ENCODE measurements at regions not wholly inside any gene's neighbourhood (a gene's known extent, or its start where the extent isn't known, plus 50 kb on each side); places are given as distances from the start of the nearest gene placed in this dataset.

DNA sequence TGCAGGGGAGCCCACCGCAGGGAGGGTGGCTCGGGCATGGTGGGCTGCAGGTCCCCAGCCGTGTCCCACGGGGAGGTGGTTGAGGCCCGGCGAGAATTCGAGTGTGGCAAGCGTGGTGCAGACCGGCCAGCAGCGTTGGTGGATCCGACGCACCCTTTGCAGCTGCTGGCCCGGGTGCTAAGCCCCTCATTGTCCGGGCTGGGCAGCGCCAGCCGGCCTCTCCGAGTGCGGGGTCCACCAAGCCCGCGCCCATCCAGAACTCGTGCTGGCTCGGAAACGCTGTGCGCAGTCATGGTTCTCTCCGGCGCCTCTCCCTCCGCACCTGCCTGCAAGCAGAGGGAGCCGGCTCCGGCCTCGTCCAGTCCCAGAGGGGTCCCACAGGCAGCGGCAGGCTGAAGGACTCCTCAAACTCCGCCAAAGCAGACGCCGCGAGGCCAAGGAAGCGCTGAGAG, 177.0 kb upstream of the SLC35G4 start:
- Histone ChIP-seq H3K79me2 (ENCODE audit: insufficient read depth, low read length) (no peaks in the 10 kb centered on the region), H3K4me2 (ENCODE audit: low read length) (no peak overlapping the region), H3K4me1 (ENCODE audit: control insufficient read depth in 1 of 2, insufficient read depth in 2 of 2, low read length in 2 of 2) (no peaks in the 10 kb centered on the region), H2AFZ (ENCODE audit: low read depth, low read length, poor library complexity, severe bottlenecking) (no peak overlapping the region), H3K36me3 (ENCODE audit: control insufficient read depth in 1 of 2, insufficient read depth in 2 of 2, low read length in 2 of 2) (no peaks in the 10 kb centered on the region), H4K20me1 (ENCODE audit: insufficient read depth) (no peaks in the 10 kb centered on the region), H3K9ac (ENCODE audit: low read length) (no peak overlapping the region), H3K4me3 (replicated peaks in 1 of 2; ENCODE audit: low read depth in 1 of 2, low read length in 2 of 2) (no peak overlapping the region), H3K9me3 (ENCODE audit: control insufficient read depth in 1 of 2, insufficient read depth in 1 of 2, low read depth in 1 of 2, low read length in 2 of 2) (no peaks in the 10 kb centered on the region), H3K27ac (ENCODE audit: low read depth, low read length) (no peak overlapping the region), H3K27me3 (ENCODE audit: insufficient read depth, low read length) (0 out of 2 replicates have a peak, but pooled peaks cover 6% of the 10 kb centered on the region), H3K9me2 (ENCODE audit: insufficient read depth) (no peaks in the 10 kb centered on the region)
- ChIA-PET POLR2A (no interaction called here), RAD21 (ENCODE audit: low non-redundant PET in 1 of 2, low total read pairs in 2 of 2, uncharacterized antibody in 2 of 2, unreplicated experiment in 2 of 2) (no interaction called here), CTCF (no interaction called here)
- intact Hi-C loops (cut with micrococcal nuclease): no loop called here
- no TSS peak for BruUV-seq (replicated peaks)
- DNase-seq (ENCODE audit: low read depth, low spot score): no peak
- TF ChIP-seq POLR2AphosphoS5 (IDR thresholded peaks at IDR 0.05; ENCODE audit: low read depth, low read length) (no peak), RAD21 (IDR thresholded peaks at IDR 0.05; ENCODE audit: low read depth) (no peak), ZFX (IDR thresholded peaks at IDR 0.05) (no peak), EZH2phosphoT487 (IDR thresholded peaks at IDR 0.05; ENCODE audit: borderline replicate concordance) (no peak), TCF7L2 (IDR thresholded peaks at IDR 0.05; ENCODE audit: borderline replicate concordance, extremely low read depth, insufficient read depth, insufficient read length) (no peak), CEBPB (IDR thresholded peaks at IDR 0.05; ENCODE audit: low read depth) (no peak), SIN3A (IDR thresholded peaks at IDR 0.05; ENCODE audit: low read depth) (no peak), FOSL1 (IDR thresholded peaks at IDR 0.05; ENCODE audit: low read depth) (no peak), SP1 (IDR thresholded peaks at IDR 0.05; ENCODE audit: low read depth) (no peak), EZH2 (IDR thresholded peaks at IDR 0.05) (no peak)
- TF ChIP-seq, protein P1, sequence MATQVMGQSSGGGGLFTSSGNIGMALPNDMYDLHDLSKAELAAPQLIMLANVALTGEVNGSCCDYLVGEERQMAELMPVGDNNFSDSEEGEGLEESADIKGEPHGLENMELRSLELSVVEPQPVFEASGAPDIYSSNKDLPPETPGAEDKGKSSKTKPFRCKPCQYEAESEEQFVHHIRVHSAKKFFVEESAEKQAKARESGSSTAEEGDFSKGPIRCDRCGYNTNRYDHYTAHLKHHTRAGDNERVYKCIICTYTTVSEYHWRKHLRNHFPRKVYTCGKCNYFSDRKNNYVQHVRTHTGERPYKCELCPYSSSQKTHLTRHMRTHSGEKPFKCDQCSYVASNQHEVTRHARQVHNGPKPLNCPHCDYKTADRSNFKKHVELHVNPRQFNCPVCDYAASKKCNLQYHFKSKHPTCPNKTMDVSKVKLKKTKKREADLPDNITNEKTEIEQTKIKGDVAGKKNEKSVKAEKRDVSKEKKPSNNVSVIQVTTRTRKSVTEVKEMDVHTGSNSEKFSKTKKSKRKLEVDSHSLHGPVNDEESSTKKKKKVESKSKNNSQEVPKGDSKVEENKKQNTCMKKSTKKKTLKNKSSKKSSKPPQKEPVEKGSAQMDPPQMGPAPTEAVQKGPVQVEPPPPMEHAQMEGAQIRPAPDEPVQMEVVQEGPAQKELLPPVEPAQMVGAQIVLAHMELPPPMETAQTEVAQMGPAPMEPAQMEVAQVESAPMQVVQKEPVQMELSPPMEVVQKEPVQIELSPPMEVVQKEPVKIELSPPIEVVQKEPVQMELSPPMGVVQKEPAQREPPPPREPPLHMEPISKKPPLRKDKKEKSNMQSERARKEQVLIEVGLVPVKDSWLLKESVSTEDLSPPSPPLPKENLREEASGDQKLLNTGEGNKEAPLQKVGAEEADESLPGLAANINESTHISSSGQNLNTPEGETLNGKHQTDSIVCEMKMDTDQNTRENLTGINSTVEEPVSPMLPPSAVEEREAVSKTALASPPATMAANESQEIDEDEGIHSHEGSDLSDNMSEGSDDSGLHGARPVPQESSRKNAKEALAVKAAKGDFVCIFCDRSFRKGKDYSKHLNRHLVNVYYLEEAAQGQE (IDR thresholded peaks at IDR 0.05; ENCODE audit: low read depth): no peak
- TF ChIP-seq, protein P2, sequence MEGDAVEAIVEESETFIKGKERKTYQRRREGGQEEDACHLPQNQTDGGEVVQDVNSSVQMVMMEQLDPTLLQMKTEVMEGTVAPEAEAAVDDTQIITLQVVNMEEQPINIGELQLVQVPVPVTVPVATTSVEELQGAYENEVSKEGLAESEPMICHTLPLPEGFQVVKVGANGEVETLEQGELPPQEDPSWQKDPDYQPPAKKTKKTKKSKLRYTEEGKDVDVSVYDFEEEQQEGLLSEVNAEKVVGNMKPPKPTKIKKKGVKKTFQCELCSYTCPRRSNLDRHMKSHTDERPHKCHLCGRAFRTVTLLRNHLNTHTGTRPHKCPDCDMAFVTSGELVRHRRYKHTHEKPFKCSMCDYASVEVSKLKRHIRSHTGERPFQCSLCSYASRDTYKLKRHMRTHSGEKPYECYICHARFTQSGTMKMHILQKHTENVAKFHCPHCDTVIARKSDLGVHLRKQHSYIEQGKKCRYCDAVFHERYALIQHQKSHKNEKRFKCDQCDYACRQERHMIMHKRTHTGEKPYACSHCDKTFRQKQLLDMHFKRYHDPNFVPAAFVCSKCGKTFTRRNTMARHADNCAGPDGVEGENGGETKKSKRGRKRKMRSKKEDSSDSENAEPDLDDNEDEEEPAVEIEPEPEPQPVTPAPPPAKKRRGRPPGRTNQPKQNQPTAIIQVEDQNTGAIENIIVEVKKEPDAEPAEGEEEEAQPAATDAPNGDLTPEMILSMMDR (IDR thresholded peaks at IDR 0.05 in 2 of 3, conservative IDR thresholded peaks at IDR 0.05 in 1 of 3; ENCODE audit: borderline replicate concordance in 1 of 3, insufficient read depth in 1 of 3, low read depth in 2 of 3, low read length in 2 of 3): no peak
- ATAC-seq: no peak

Measured in HCT116 (cell line).